Activated CD8-positive, alpha-beta memory T cell treated with anti-CD3 and anti-CD28 coated beads, Interleukin-2, amount 50 U/mL, for 24 hours (primary cell): ENCODE measurements at regions not wholly inside any gene's neighbourhood (a gene's known extent, or its start where the extent isn't known, plus 50 kb on each side); places are given as distances from the start of the nearest gene placed in this dataset.
"Not testable (repeated sequence)": the region's sequence is repeated elsewhere in the genome, so short reads cannot be mapped to it uniquely, and the experiment has no call there.

Source experiments
- DNase-seq: peaks from one replicate; pipeline ENCODE4 v3.0.0-alpha.2; 2020; ENCODE audit errors: extremely low read depth

GRCh38 chr12:13924286-13924685, 57.1 kb downstream of the GRIN2B start:
- DNase-seq: no peak

- no peak for DNase-seq
Measured at GRCh38 chr12:13918897-13919296, 62.5 kb downstream of the GRIN2B start.

- no peak for DNase-seq
Measured at GRCh38 chr12:13915096-13915495, 66.3 kb downstream of the GRIN2B start.

GRCh38 chr12:13913371-13913770, 68.0 kb downstream of the GRIN2B start:
- no peak for DNase-seq

GRCh38 chr12:13911756-13912554, 69.4 kb downstream of the GRIN2B start:
- no peak for DNase-seq

GRCh38 chr12:13905794-13906193, 75.6 kb downstream of the GRIN2B start:
- DNase-seq: no peak

- DNase-seq: no peak
Measured at GRCh38 chr12:13900718-13901117, 80.7 kb downstream of the GRIN2B start.

GRCh38 chr12:13898387-13898786, 83.0 kb downstream of the GRIN2B start:
- not testable (repeated sequence) for DNase-seq

GRCh38 chr12:13897811-13898210, 83.6 kb downstream of the GRIN2B start:
- no peak for DNase-seq

GRCh38 chr12:13896063-13896626, 85.3 kb downstream of the GRIN2B start:
- no peak for DNase-seq

GRCh38 chr12:13891902-13892301, 89.5 kb downstream of the GRIN2B start:
- DNase-seq: no peak

- DNase-seq: no peak
Measured at GRCh38 chr12:13890943-13891342, 90.5 kb downstream of the GRIN2B start.

GRCh38 chr12:13887779-13888388, 93.5 kb downstream of the GRIN2B start:
- no peak for DNase-seq

GRCh38 chr12:13882176-13882575, 99.2 kb downstream of the GRIN2B start:
- DNase-seq: no peak

GRCh38 chr12:13880613-13881012, 100.8 kb downstream of the GRIN2B start:
- DNase-seq: no peak

- no peak for DNase-seq
Measured at GRCh38 chr12:13875744-13876143, 105.7 kb downstream of the GRIN2B start.

GRCh38 chr12:13870255-13870654, 111.1 kb downstream of the GRIN2B start:
- no peak for DNase-seq

GRCh38 chr12:13864081-13864673, 117.2 kb downstream of the GRIN2B start:
- DNase-seq: peak; percentile 8

GRCh38 chr12:13857750-13858149, 123.7 kb downstream of the GRIN2B start:
- no peak for DNase-seq

- no peak for DNase-seq
Measured at GRCh38 chr12:13853471-13853870, 127.9 kb downstream of the GRIN2B start.

- no peak for DNase-seq
Measured at GRCh38 chr12:13851828-13852227, 129.6 kb downstream of the GRIN2B start.

GRCh38 chr12:13849456-13849855, 131.9 kb downstream of the GRIN2B start:
- DNase-seq: no peak

- no peak for DNase-seq
Measured at GRCh38 chr12:13843841-13844240, 137.6 kb downstream of the GRIN2B start.
